HG02678 (cell line): ENCODE measurements at regions not wholly inside any gene's neighbourhood (a gene's known extent, or its start where the extent isn't known, plus 50 kb on each side); places are given as distances from the start of the nearest gene placed in this dataset.
A peak's percentile ranks its signal among the peaks of the same experiment; 100 is the strongest.

Experiments
- ATAC-seq: cut with Tn5 transposase; IDR thresholded peaks from one replicate; pipeline ENCODE4 v1.9.1; 2021; ENCODE audit warnings: mild to moderate bottlenecking, moderate library complexity; ENCODE audit not compliant: unreplicated experiment

- ATAC-seq: no peak
Measured at GRCh38 chr7:25926451-25926850, 225.5 kb upstream of the NFE2L3 start.

DNA sequence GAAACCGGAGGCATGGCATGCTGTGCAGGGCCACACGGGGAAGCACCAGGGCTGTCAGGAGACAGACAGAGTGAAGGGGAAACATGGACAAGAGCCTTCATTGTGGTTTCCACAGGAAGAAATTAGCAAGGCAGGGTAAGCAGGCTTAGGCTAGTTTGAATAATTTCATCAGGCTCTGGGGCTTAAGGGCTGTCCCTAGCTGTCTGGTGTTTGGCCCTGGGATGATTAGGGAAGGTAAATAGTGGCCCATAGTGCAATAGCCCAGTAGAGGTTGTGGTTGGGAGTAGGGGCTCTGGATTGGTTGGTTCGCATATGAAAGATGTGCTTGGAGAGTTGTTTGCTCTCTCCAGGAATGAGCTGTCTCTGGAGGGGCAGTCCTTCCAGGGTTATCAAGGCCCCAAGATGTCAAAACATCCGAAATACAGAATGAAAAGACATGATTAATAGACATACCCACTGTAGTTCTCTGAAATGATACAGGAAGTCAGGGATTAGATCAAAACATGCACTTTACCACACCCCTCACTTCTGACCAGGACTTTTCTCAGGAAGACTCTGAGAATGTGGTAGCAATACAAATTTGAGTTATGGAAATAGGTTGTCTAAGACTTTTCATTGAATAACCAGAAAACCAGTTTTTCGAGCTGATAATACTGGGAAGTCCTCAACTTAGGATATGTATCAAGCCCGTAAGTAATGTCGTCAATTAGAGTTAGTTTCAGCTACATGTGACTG is 224.9 kb upstream of the NFE2L3 start:
- no peak for ATAC-seq

GRCh38 chr7:25927626-25927978 is 224.4 kb upstream of the NFE2L3 start:
- ATAC-seq: no peak

DNA sequence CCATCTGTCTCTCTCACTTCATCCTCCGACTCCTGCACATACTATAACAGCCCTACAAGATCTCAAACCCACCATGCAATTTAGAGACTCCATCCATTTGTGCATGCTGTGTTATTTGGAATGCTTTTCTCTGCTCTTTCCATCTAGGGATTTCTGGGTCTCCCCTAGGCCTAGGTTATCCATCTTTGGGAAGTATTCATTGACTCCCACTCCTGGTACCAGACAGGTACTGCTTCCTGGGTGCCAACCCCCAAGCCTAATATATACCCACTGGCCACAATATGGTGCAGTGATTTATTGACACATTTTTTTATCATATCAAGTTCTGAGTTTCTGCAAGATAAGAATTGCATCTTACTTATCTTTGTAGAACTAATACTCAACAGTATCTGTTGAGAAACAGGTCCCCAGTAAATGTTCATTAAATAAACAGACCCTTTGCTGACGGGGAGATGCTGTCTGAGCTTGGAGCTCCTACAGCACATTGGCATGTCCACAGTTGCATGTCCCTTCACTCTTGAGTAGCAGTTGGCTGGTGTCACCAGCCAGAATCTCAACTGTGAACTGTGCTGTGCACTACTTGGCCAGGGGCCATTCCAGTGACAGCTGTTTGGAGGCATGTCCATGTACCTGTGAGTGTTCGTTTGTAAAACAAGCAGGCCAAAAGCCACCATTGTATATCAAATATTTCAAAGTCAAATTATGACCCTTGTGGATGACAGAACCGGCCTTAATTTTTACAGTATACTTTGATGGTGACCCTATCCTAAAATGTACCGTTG is 223.3 kb upstream of the NFE2L3 start:
- no peak for ATAC-seq

- no peak for ATAC-seq
Measured at GRCh38 chr7:25929448-25929847, 222.6 kb upstream of the NFE2L3 start.

DNA sequence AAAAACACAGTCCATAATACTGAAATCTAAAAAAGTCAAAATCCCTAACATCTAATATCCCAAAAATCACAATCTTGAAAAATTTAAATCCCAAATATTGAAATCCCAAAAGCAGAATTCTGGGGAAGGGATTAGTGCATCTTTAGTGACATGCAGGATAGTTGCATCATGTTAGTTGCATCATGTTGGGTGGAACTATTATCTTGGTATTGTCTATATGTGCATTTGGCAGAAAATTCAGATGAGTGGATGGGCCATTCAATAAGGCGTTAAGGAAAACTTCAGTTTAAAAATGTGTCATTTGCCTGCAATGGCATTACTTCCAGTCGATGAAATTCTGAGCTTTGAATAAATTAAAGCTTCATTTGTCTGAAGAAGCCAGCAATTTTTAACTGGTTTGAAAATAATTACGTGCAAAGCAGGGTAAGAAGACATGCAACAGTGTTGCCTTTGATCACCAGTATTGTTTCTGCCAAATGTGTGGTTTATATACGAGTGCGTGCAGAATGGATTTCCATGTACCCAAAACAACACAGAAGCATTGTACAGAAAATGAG is 221.4 kb upstream of the NFE2L3 start:
- ATAC-seq: no peak

- ATAC-seq: no peak
Measured at GRCh38 chr7:25931156-25931555, 220.8 kb upstream of the NFE2L3 start.

GRCh38 chr7:25933921-25934320 is 218.1 kb upstream of the NFE2L3 start:
- ATAC-seq: no peak

GRCh38 chr7:25940086-25940906 is 211.7 kb upstream of the NFE2L3 start:
- peak; percentile 20 for ATAC-seq

- ATAC-seq: no peak
Measured at GRCh38 chr7:25944777-25945515, 207.1 kb upstream of the NFE2L3 start.

GRCh38 chr7:25945608-25946007 is 206.4 kb upstream of the NFE2L3 start:
- no peak for ATAC-seq

DNA sequence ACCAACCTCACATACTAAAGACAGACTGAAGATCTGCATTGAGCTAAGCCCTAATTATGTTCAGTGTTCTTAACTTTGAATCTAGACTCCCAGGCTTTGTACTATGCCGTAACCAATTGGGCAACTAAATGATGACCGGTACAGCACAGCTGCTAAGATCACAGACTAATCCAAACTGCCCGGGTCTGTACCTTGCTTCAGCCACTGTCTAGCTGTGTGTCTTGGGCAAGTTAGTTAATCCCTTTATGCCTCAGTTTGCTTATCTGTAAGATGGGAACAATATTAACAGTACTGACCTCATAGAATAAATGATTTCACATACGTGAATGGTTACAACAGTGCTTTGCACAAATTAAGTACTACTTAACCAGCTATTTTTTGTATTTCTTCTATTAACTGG is 205.8 kb upstream of the NFE2L3 start:
- ATAC-seq: no peak

DNA sequence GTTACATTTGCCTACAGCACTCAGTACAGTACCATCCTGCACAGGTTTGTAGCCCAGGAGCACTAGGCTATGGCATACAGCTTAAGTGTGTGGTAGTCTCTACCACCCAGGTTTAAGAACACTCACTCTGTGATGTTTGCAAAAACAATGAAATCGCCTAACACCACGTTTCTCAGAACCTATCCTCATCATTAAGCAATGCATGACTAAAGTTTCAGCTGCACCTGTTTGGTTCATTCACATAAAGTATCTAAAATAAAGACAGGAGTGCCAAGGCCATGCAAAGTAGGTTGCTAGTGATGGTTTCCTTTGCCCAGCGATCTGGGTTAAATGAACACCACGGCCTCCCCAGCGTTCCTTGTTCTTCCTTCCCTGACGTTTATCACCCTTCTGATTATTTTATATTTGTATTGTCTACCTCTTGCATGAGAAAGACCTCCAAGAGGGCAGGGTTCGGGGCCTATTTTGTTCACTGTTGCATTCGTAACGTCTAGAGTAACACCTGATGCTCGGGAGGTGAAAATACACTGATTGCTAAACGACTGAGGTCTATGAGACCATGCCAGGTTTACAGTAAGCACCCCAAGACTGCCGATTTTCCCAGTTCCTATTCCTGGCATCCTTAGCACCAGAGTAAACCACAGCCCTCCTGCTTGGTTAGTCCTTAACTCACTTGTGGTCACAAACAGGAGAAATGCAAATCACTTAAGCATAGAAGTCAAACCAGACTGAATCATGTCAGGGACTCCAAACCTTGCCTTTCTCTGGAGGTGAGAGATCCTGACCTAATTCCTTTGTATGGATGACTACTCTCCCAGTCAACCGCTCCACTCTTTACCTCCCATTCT is 204.1 kb upstream of the NFE2L3 start:
- peak; percentile 29 for ATAC-seq

DNA sequence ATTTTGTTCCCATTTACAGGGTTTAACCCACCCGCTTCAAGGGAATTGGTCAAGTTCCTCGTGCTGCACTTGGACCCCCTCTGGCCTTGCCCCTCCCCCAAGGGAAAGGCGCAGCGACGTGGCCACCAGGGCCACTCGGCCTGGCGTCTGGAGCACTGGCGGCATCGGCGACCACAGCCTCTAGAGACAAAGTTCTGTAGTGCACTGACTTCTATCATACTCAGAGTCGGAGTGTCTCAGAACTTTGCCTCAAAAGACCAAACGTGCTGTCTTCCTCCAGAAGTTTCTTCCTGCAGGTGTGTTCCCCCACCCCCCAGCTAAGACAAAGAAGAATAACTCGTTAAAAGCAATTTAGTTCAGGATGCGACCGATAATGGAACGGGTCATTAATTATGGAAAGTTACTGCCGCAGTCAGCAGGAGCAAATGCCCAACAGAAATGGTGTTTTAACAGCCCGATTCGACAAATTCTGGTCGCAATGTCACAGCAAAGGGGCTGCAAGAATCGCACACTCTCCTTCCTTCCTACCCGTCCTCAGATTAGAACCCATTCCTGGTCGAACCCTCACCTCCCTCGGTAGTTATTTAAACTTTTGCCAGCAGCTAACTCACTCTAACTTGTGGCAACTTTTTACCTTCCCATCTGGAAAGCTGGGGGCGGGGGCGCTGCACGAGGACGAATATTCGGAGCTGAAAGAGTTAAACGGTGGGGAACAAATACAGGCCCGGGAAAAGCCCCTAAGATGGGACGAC is 202.1 kb upstream of the NFE2L3 start:
- ATAC-seq: peak; percentile 19

DNA sequence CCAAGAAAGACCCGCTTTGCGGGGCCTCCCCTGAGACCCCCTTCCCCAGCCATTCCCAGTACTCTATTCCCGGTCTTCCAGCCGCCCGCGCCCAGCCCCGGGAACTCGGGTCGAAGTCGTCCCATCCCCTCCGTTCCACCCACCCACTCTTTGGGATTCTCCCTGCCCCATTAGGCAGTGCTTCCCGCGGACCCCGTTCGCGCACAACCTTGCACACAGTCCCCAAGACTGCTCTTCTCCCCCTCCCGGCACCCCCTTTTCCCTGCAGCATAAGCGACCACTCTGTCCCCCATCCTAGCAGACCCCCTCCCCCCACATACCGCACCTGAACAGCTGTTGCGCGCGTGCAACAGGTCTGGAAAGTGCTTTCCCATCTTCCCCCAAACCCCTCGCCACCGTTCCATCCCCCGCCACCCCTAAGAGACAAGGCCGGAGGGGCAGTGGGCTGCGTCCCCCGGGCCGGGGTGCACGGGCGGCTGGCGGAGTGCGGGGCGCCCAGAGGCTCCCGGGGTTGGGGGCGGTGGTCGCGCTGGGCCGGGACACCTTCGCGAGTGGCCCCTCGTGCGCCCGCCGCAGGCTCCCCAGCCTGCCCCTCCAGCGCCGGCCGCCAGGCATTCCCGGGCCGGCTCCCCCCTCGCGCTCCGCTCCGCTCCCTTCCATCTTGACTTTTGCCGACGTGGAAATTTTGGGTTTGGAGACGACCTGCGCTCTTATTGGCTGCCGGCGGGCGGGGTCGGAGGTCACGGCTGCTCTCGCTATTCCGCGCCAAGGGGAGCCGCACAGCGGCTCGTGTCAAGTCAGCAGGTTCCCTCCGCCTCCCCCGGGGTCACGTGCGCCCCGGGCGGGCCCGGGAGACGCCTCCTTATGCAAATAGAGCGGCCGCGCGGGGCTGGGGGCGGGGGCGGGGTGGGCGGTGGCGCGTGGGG is 201.2 kb upstream of the NFE2L3 start:
- peak; percentile 79 for ATAC-seq

DNA sequence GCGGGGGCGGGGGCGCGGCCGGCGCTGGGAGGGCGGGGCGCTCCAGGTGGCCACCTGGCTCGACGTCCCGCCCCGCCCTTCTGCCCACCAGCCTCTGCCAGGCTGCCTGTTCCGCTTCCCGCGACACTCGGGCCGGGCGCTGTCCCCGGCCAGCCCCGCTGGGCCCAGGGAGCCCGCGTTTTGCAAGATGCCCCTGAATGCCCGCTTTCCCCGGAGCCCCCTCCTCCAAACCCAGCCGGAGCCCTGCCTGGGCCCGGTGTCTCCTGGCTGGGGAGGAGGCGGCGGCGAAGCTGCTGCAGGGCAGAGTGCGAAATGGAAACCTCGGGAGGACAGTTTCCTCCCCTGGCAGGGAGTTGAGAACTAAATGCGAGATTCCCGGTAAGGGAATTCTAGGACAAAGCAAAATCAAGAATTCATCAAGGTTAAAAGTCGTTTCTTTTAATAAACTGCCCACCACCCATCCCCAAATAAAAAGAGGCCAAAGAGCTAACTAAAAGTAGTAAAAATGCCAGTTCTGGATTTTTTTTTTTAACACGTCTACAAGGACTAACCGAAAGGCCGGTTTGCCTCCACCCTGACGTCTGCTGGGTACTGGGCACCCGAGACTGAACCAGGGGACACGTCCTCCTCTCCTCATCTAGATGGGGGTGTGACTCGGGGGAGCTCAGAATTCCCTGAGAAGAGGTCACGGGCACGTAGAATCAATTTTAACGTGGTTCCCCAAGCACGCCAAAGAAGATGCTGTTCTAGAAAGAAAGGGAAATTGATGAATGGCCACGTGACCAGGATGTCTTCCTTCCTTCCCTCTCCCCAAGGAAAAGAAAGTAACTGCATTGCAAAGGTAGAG is 200.4 kb upstream of the NFE2L3 start:
- peak; percentile 47 for ATAC-seq
